ENCODE measurements at regions not wholly inside any gene's neighbourhood (a gene's known extent, or its start where the extent isn't known, plus 50 kb on each side); places are given as distances from the start of the nearest gene placed in this dataset.
A peak's percentile ranks its signal among the peaks of the same experiment; 100 is the strongest.

DNA sequence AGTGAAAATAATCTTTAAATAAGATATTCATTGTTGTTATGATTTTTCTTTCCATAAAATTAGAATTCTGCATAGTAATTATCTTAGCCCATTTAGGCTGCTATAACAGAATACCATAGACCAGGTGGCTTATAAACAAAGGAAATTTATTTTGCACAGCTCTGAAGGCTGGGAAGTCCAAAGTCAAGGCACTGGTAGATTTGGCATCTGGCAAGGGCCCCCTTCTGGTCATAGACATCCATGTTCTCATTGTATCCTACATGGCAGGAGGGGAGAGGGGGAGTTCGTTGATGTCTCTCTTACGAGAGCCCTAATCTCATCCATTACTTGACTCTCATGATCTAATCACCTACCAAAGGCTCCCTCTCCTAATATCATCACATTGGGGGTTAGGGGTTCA is 175.0 kb upstream of the CCN2 start:
- no peak overlapping the region for H3K27ac ChIP-seq
- no peaks in the 10 kb centered on the region for H3K36me3 ChIP-seq (replicated peaks; ENCODE audit: insufficient read depth, low read depth)
- H3K4me2 ChIP-seq: no peak overlapping the region
- H3K9me2 ChIP-seq (replicated peaks; ENCODE audit: insufficient read depth): no peaks in the 10 kb centered on the region
- H3K79me2 ChIP-seq: no peaks in the 10 kb centered on the region
- TF ChIP-seq EZH2phosphoT487 (IDR thresholded peaks at IDR 0.05; ENCODE audit: low read depth, severe bottlenecking, unreplicated experiment): no peak
- no peak for TF ChIP-seq CTCF (IDR thresholded peaks at IDR 0.05; ENCODE audit: poor library complexity)
- no peak for TF ChIP-seq EZH2 (IDR thresholded peaks at IDR 0.05; ENCODE audit: borderline replicate concordance)
- no peak overlapping the region for H2AFZ ChIP-seq
- no peaks in the 10 kb centered on the region for H3K9me3 ChIP-seq (ENCODE audit: low read depth)
- 76% methylated on average over 2 of the region's 2 CpGs for WGBS (ENCODE audit: low lambda C conversion rate, missing lambda C conversion rate)
- no peaks in the 10 kb centered on the region for H4K20me1 ChIP-seq (ENCODE audit: insufficient read depth, poor library complexity, severe bottlenecking)
- H3K4me1 ChIP-seq (ENCODE audit: insufficient read depth): peaks cover 2% of the 10 kb centered on the region
- H3K27me3 ChIP-seq: no peaks in the 10 kb centered on the region
- DNase-seq (ENCODE audit: low spot score): no peak
- H3K4me3 ChIP-seq: no peak overlapping the region

DNA sequence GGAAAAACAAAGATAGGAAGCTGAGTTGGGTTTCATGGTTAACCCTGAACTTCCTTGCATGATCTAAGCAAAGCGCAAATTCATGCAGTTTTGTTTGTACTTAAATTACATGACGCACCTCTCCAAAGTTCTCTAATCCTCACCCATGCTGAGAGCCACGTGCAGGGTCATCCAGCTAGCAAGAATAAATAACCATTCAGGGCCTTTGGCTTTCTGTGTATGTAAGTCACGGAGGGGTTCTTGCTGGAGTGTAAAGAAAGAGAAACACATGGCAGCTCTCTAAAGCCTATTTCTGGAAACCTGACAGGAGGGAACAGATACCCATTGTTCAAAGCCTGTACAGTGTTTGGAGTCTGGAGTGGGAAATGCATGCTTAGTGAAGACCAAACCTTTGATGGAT is 171.7 kb upstream of the CCN2 start:
- WGBS (ENCODE audit: low lambda C conversion rate, missing lambda C conversion rate): 56% methylated on average over 4 of the region's 4 CpGs
- Histone ChIP-seq H2AFZ (no peak overlapping the region), H3K79me2 (no peaks in the 10 kb centered on the region), H3K4me1 (ENCODE audit: insufficient read depth) (no peaks in the 10 kb centered on the region), H3K4me2 (no peak overlapping the region), H3K4me3 (no peak overlapping the region), H4K20me1 (ENCODE audit: insufficient read depth, poor library complexity, severe bottlenecking) (no peaks in the 10 kb centered on the region), H3K9me3 (ENCODE audit: low read depth) (no peaks in the 10 kb centered on the region), H3K27ac (no peak overlapping the region), H3K9me2 (replicated peaks; ENCODE audit: insufficient read depth) (no peaks in the 10 kb centered on the region), H3K36me3 (replicated peaks; ENCODE audit: insufficient read depth, low read depth) (no peaks in the 10 kb centered on the region), H3K27me3 (no peaks in the 10 kb centered on the region)
- TF ChIP-seq EZH2 (IDR thresholded peaks at IDR 0.05; ENCODE audit: borderline replicate concordance): no peak
- no peak for TF ChIP-seq CTCF (IDR thresholded peaks at IDR 0.05; ENCODE audit: poor library complexity)
- no peak for TF ChIP-seq EZH2phosphoT487 (IDR thresholded peaks at IDR 0.05; ENCODE audit: low read depth, severe bottlenecking, unreplicated experiment)
- DNase-seq (ENCODE audit: low spot score): peak; percentile 26

GRCh38 chr6:132122176-132122575 is 171.0 kb upstream of the CCN2 start:
- TF ChIP-seq EZH2phosphoT487 (IDR thresholded peaks at IDR 0.05; ENCODE audit: low read depth, severe bottlenecking, unreplicated experiment) (no peak), CTCF (IDR thresholded peaks at IDR 0.05; ENCODE audit: poor library complexity) (no peak), EZH2 (IDR thresholded peaks at IDR 0.05; ENCODE audit: borderline replicate concordance) (no peak)

DNA sequence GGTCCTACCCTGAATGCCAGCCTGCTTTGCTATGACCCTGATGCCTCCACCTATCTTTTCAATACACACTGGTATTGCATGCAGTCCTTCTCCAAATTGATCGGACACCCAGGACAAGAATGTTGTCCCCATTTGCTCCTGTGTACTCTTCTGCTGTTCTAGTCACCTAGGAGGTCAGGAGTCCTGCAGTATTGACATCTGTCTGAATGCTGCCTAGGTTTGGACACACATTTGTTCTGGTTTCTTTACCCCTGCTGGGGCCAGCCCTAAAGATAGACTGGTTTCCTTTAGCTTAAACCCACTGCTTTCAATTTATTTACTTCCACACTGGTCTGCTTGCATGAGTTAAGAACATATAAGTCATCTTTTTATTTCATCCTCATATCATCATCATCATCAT is 167.0 kb upstream of the CCN2 start:
- H3K4me2 ChIP-seq: no peak overlapping the region
- WGBS (ENCODE audit: low lambda C conversion rate, missing lambda C conversion rate): 91% methylated on average over 1 of the region's 1 CpG
- H4K20me1 ChIP-seq (ENCODE audit: insufficient read depth, poor library complexity, severe bottlenecking): no peaks in the 10 kb centered on the region
- H3K27me3 ChIP-seq: no peaks in the 10 kb centered on the region
- no peaks in the 10 kb centered on the region for H3K36me3 ChIP-seq (replicated peaks; ENCODE audit: insufficient read depth, low read depth)
- no peaks in the 10 kb centered on the region for H3K4me1 ChIP-seq (ENCODE audit: insufficient read depth)
- no peak for TF ChIP-seq EZH2phosphoT487 (IDR thresholded peaks at IDR 0.05; ENCODE audit: low read depth, severe bottlenecking, unreplicated experiment)
- no peak for TF ChIP-seq EZH2 (IDR thresholded peaks at IDR 0.05; ENCODE audit: borderline replicate concordance)
- TF ChIP-seq CTCF (IDR thresholded peaks at IDR 0.05; ENCODE audit: poor library complexity): no peak
- H2AFZ ChIP-seq: no peak overlapping the region
- H3K9me3 ChIP-seq (ENCODE audit: low read depth): no peaks in the 10 kb centered on the region
- H3K4me3 ChIP-seq: no peak overlapping the region
- no peaks in the 10 kb centered on the region for H3K9me2 ChIP-seq (replicated peaks; ENCODE audit: insufficient read depth)
- no peaks in the 10 kb centered on the region for H3K79me2 ChIP-seq
- H3K27ac ChIP-seq: no peak overlapping the region
- DNase-seq (ENCODE audit: low spot score): no peak

More at GRCh38 chr6:132122176-132122575, 171.0 kb upstream of the CCN2 start:
- Histone ChIP-seq H3K9me2 (replicated peaks; ENCODE audit: insufficient read depth) (no peaks in the 10 kb centered on the region), H4K20me1 (ENCODE audit: insufficient read depth, poor library complexity, severe bottlenecking) (no peaks in the 10 kb centered on the region), H3K4me1 (ENCODE audit: insufficient read depth) (no peaks in the 10 kb centered on the region), H3K4me3 (no peak overlapping the region), H3K27ac (no peak overlapping the region), H2AFZ (no peak overlapping the region), H3K4me2 (no peak overlapping the region), H3K9me3 (ENCODE audit: low read depth) (no peaks in the 10 kb centered on the region), H3K79me2 (no peaks in the 10 kb centered on the region), H3K27me3 (no peaks in the 10 kb centered on the region), H3K36me3 (replicated peaks; ENCODE audit: insufficient read depth, low read depth) (no peaks in the 10 kb centered on the region)
- no peak for DNase-seq (ENCODE audit: low spot score)
